ENCODE measurements at regions not wholly inside any gene's neighbourhood (a gene's known extent, or its start where the extent isn't known, plus 50 kb on each side); places are given as distances from the start of the nearest gene placed in this dataset.

DNA sequence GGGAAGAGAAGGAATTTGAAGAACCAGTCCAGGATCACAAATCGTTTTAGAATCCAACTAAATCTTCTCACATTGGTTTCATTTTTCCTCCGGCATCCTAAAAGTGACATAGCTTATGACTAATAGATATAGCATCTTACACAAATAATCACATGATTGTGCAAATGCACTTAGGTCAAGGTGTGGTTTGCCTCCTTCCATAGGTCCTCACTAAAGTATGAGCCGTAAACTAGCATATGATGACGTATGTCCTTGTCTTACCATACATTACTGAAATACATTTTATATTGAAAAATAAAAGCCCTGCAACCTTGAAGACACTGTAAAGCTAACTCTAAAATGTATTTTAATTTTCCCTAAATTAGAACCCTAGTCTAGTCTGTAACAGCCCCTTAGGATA lies 362.7 kb upstream of the ADAMTS16 start:
- no peak for DNase-seq (ENCODE audit: low read depth)
- TF ChIP-seq, protein P1, sequence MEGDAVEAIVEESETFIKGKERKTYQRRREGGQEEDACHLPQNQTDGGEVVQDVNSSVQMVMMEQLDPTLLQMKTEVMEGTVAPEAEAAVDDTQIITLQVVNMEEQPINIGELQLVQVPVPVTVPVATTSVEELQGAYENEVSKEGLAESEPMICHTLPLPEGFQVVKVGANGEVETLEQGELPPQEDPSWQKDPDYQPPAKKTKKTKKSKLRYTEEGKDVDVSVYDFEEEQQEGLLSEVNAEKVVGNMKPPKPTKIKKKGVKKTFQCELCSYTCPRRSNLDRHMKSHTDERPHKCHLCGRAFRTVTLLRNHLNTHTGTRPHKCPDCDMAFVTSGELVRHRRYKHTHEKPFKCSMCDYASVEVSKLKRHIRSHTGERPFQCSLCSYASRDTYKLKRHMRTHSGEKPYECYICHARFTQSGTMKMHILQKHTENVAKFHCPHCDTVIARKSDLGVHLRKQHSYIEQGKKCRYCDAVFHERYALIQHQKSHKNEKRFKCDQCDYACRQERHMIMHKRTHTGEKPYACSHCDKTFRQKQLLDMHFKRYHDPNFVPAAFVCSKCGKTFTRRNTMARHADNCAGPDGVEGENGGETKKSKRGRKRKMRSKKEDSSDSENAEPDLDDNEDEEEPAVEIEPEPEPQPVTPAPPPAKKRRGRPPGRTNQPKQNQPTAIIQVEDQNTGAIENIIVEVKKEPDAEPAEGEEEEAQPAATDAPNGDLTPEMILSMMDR (IDR thresholded peaks at IDR 0.05; ENCODE audit: control insufficient read depth, extremely low read depth, insufficient read depth) = no peak

DNA sequence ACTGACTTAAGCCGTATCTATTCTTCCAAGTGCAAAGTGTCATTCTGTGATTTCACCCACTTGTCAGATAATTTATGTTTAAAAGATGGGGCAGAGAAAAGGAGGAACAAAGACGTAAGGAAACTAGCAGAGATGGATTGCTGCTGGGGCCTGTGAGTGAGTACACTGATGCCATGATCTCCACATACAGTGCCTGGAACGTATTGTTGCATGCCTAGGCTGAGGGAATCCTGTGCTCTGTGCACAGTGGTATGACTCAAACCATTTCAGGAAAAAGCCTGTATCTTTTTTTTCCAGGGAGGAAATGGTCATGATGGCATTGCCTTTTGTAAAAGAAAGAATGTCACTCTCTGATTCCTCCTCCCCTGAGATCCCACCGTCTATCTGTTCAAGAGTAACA lies 359.5 kb upstream of the ADAMTS16 start:
- DNase-seq (ENCODE audit: low read depth) = no peak
- TF ChIP-seq, protein P1 (IDR thresholded peaks at IDR 0.05; ENCODE audit: control insufficient read depth, extremely low read depth, insufficient read depth) = no peak
- H3K4me3 ChIP-seq (ENCODE audit: low read depth, low read length) = no peak overlapping the region

More for the DNA sequence above, 362.7 kb upstream of the ADAMTS16 start:
- H3K4me3 ChIP-seq (ENCODE audit: low read depth, low read length) = no peak overlapping the region

DNA sequence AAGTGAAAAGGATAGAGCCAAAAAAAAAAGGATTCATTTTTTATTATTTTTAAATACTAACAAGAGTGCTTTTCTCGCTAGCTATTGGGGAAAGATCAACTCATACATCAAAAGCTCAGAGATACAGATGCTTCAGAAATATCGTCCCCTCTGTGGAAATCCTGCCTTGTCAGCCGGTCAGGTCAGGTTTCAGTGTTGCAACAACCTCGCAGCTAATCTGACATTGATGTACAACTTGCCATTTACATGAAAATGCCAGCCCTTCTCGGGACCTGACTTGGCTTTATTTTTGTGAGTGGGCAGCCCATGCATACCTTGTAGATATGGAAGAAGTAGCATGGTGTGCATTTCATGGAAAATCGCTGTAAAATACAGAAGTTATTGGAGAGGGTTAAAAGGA lies 358.8 kb upstream of the ADAMTS16 start:
- no peak for DNase-seq (ENCODE audit: low read depth)
- H3K4me3 ChIP-seq (ENCODE audit: low read depth, low read length) = no peak overlapping the region
- TF ChIP-seq, protein P1 (IDR thresholded peaks at IDR 0.05; ENCODE audit: control insufficient read depth, extremely low read depth, insufficient read depth) = no peak

DNA sequence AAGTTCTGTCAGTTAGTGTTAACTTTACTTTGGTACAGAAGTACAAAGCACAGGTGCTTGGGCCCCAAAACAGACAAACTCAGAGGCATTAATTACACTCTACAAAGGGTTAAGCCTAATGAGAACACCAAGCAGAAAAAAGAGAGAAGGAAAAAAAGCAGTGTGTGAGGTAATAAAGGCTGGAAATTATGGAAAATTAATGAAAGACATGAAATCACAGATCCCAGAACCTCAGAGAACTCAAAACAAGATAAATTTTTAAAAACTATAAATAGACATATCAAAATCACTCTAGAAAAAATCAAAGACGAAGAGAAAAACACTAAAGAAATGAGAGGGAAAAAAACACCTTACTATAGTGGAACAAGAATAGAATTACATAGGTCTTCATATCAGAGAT lies 354.2 kb upstream of the ADAMTS16 start:
- TF ChIP-seq, protein P1 (IDR thresholded peaks at IDR 0.05; ENCODE audit: control insufficient read depth, extremely low read depth, insufficient read depth) = no peak
- no peak for DNase-seq (ENCODE audit: low read depth)
- no peak overlapping the region for H3K4me3 ChIP-seq (ENCODE audit: low read depth, low read length)

DNA sequence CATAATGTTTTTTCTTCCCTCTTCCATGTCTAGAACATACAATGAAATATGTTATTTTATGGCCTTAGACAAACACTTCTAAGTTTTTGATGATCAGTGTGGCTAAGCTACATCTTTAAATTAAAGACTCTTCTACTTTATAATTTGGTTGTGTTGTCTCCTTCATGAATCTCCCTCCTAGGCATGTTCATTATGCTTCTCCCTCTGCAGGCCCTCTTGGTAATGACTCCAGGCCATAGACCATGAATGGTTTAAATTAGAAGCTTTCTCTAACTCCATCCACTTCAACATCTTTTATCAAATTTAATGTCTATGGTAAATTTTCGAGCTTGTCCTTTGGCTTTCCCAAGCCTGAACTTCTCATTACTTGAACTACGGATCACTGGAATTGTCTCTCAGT lies 342.7 kb upstream of the ADAMTS16 start:
- TF ChIP-seq, protein P1 (IDR thresholded peaks at IDR 0.05; ENCODE audit: control insufficient read depth, extremely low read depth, insufficient read depth) = no peak

DNA sequence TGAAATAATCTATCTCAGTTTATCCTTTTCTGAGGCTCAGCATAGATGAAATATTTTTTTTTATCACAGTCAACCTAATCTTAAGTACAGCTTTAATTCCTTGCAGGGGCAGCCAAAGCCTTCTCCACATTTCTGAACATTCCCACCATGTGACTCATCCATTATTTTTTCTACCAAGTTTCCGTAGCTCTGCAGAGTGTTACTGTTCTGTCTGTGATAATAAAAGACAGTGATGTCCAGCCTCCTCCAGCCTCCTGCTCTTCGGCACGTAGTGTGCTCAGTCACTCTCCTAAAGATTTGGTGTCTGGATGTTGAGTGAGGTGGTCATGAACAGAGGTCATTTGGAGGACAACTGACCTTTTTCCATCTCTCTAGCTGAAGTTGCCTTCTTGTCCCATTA lies 338.1 kb upstream of the ADAMTS16 start:
- no peak for DNase-seq (ENCODE audit: low read depth)
- TF ChIP-seq, protein P1 (IDR thresholded peaks at IDR 0.05; ENCODE audit: control insufficient read depth, extremely low read depth, insufficient read depth) = no peak
- H3K4me3 ChIP-seq (ENCODE audit: low read depth, low read length) = no peak overlapping the region

More for the DNA sequence above, 342.7 kb upstream of the ADAMTS16 start:
- H3K4me3 ChIP-seq (ENCODE audit: low read depth, low read length) = no peak overlapping the region
- DNase-seq (ENCODE audit: low read depth) = no peak

DNA sequence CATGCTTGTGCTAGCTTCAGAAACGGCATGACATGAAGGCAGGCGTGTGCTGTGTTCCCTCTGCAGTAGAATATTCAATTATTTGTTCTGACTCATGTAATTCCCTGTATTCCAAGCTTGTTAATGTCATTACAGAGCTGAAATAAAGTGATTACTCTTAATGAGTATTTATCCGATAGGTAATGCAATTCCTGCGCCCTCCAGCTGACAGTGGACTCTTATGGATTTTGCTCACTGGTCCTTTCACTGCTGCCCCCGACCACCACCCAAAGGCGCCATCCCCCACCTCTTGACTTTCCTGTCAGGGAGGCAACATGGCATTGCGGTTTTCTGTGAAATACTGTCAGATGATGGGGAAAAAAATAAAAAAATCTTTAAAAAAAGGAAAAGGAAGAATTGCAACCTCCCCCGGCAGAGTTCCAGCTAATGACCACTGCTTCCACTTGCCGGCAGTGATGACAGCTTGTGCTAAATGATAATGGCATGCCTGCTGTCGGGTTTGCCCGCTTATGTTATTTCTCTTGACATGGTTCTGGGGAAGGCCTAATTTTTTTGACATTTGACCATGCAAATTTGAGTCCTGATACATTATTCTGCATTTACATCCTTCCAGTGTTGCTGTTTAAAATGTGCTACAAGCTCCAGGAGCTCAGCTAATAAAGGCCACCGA lies 335.3 kb upstream of the ADAMTS16 start:
- DNase-seq (ENCODE audit: low read depth) = no peak
- no peak overlapping the region for H3K4me3 ChIP-seq (ENCODE audit: low read depth, low read length)
- TF ChIP-seq, protein P1 (IDR thresholded peaks at IDR 0.05; ENCODE audit: control insufficient read depth, extremely low read depth, insufficient read depth) = no peak

Measured in LNCaP clone FGC (cell line).